ENCODE measurements at regions not wholly inside any gene's neighbourhood (a gene's known extent, or its start where the extent isn't known, plus 50 kb on each side); places are given as distances from the start of the nearest gene placed in this dataset.
A peak's percentile ranks its signal among the peaks of the same experiment; 100 is the strongest.

DNA sequence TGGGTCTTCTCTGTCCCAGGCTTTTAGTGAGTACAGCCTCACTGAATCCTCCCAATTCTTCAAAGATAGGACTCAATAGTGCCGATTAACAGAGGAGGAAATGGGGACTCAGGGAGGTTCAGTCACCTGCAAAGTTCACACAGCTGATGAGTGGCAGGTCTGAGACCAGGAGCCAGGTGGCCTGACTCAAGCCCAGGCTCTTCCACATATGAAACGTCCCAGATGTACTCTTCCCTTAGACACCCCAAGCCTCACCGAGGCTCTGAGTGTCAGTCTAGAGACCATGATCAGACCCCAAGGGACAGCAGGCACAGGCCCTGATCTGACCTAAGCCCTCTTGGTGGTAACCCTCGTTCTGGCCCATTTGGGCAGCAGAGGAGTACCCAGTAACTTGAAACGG, 115.2 kb downstream of the INHBB start:
- TF ChIP-seq, protein P1, sequence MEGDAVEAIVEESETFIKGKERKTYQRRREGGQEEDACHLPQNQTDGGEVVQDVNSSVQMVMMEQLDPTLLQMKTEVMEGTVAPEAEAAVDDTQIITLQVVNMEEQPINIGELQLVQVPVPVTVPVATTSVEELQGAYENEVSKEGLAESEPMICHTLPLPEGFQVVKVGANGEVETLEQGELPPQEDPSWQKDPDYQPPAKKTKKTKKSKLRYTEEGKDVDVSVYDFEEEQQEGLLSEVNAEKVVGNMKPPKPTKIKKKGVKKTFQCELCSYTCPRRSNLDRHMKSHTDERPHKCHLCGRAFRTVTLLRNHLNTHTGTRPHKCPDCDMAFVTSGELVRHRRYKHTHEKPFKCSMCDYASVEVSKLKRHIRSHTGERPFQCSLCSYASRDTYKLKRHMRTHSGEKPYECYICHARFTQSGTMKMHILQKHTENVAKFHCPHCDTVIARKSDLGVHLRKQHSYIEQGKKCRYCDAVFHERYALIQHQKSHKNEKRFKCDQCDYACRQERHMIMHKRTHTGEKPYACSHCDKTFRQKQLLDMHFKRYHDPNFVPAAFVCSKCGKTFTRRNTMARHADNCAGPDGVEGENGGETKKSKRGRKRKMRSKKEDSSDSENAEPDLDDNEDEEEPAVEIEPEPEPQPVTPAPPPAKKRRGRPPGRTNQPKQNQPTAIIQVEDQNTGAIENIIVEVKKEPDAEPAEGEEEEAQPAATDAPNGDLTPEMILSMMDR (IDR thresholded peaks at IDR 0.05) = no peak
- no peak overlapping the region for H3K4me3 Mint-ChIP-seq (ENCODE audit: unreplicated experiment)
- peak; percentile 47 for DNase-seq (ENCODE audit: low spot score)
- peaks cover 17% of the 10 kb centered on the region for H3K36me3 Mint-ChIP-seq (ENCODE audit: low read depth)
- peaks cover 6% of the 10 kb centered on the region for H3K27me3 Mint-ChIP-seq (ENCODE audit: low read depth)
- H3K4me1 Mint-ChIP-seq (ENCODE audit: low read depth) = no peaks in the 10 kb centered on the region
- no peak overlapping the region for H3K27ac Mint-ChIP-seq (ENCODE audit: unreplicated experiment)
- H3K9me3 Mint-ChIP-seq (ENCODE audit: low read depth) = peaks cover 30% of the 10 kb centered on the region

DNA sequence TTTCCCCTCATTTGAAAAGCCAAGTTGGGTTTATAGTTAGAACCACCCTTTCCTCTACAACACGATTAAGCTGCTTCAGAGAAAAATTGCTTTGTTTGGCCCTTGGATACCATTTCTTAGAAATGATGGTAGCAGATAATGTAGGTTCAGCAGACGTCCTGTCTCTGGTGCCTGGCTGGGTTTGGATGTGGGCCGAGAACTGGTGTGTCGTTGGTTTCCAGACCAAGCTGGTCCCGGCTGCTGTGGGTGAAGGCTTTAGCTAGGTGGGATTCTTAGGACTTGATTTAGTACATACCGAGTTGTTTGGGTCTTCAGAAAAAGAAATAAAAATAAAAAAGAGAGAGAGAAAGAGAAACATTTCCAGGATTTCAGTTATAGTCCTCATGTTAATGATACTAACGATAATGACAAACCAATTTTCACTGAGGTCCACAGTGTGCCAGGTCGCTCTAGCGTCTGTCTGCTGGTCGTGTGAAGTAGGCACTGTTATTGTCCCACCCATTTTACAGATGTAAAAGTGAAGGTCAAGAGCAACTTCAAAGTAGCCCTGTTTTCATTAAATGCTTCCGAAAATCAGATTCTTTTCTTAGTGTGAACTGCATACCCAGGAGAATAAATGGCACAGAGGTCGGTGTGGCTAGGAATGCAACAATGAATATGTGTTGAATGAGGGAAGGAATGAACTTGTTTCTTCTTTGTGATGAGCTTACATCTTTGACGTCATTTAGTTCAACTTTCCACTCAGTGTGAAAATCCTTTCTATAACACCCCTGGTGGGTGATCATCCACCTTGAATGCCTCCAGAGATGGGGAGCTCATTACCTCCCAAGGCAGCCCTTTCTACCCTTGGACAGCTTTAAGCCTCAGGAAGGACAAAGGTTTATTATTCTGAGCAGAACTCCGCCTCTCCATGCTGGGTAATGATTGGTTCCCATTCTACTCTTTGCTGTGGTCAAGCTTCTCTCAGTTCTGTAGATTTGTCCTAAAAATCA, 115.9 kb downstream of the INHBB start:
- H3K4me1 Mint-ChIP-seq (ENCODE audit: low read depth) = no peaks in the 10 kb centered on the region
- TF ChIP-seq, protein P1 (IDR thresholded peaks at IDR 0.05) = no peak
- no peak overlapping the region for H3K4me3 Mint-ChIP-seq (ENCODE audit: unreplicated experiment)
- peaks cover 17% of the 10 kb centered on the region for H3K36me3 Mint-ChIP-seq (ENCODE audit: low read depth)
- H3K27ac Mint-ChIP-seq (ENCODE audit: unreplicated experiment) = no peak overlapping the region
- H3K9me3 Mint-ChIP-seq (ENCODE audit: low read depth) = peaks cover 30% of the 10 kb centered on the region
- peak; percentile 32 for DNase-seq (ENCODE audit: low spot score)
- H3K27me3 Mint-ChIP-seq (ENCODE audit: low read depth) = peaks cover 7% of the 10 kb centered on the region

DNA sequence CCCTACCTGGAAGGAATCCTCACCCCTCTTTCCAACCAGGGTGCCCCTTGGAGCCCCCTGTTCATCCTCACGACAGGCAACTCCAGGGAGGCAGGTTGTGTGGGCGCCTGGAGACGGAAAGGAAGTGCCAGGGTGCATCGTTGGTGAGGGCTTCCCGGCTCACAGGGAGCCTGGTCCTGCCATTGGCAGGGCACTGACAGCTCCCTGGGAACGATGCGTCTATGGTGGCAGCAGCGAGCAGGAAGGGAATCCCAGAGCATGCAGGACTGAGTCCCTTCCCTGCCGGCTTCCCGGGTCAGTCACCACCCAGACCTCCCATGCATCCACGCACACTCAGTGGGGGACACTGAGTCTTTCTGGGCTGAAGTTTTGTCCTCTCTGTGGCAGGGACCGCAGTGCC, 117.6 kb downstream of the INHBB start:
- TF ChIP-seq, protein P1 (IDR thresholded peaks at IDR 0.05) = no peak
- Mint-ChIP-seq H3K27ac (ENCODE audit: unreplicated experiment) (no peak overlapping the region), H3K9me3 (ENCODE audit: low read depth) (peaks cover 13% of the 10 kb centered on the region), H3K36me3 (ENCODE audit: low read depth) (peaks cover 7% of the 10 kb centered on the region), H3K4me1 (ENCODE audit: low read depth) (no peaks in the 10 kb centered on the region), H3K4me3 (ENCODE audit: unreplicated experiment) (no peak overlapping the region), H3K27me3 (ENCODE audit: low read depth) (peaks cover 7% of the 10 kb centered on the region)
- peak; percentile 66 for DNase-seq (ENCODE audit: low spot score)

DNA sequence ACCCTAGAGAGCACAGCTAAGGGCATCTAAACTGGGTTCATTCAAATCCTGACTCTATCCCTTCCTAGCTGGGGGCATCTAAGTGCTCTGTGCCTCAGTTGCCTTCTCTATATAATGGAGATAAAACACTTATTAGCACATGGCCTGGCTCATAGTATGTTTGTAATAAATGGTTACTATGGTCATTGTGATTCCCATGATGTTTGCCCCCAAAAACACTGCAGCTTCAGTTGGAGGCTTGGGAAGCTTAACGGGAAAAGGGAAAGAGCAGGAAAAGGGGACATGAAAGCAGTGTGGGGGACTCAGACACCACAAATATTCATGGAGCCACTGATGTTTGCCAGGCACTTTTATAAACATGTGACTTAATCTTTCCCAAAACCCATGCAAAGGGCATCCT, 118.1 kb downstream of the INHBB start:
- DNase-seq (ENCODE audit: low spot score) = no peak
- Mint-ChIP-seq H3K4me1 (ENCODE audit: low read depth) (no peaks in the 10 kb centered on the region), H3K36me3 (ENCODE audit: low read depth) (peaks cover 7% of the 10 kb centered on the region), H3K9me3 (ENCODE audit: low read depth) (peaks cover 9% of the 10 kb centered on the region), H3K4me3 (ENCODE audit: unreplicated experiment) (no peak overlapping the region), H3K27ac (ENCODE audit: unreplicated experiment) (no peak overlapping the region), H3K27me3 (ENCODE audit: low read depth) (peaks cover 7% of the 10 kb centered on the region)
- TF ChIP-seq, protein P1 (IDR thresholded peaks at IDR 0.05) = no peak

DNA sequence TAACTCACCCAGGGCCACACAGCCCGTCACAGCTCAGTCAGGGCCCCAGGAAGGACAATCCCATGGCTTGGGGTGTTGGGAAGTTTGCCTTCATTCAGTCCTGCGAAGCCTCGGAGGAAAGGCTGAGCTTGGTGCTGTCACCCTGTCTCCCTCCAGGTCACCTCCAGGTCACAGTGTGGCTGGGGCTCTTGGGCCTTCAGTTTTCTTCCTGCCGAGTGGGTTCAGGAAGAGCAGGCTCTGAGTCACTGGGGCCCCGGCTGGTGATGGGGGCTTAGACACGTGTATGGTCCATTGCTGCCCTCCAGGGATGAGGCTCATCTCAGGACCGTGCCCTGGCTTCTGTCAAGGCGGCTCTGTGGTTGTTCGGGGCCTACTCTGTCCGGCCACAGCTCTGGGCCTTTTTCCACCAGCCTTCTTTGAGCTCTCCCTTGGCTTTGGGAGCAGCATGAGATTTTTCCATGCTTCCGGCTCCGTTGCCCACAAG, 118.6 kb downstream of the INHBB start:
- peaks cover 3% of the 10 kb centered on the region for H3K4me1 Mint-ChIP-seq (ENCODE audit: low read depth)
- H3K36me3 Mint-ChIP-seq (ENCODE audit: low read depth) = peaks cover 3% of the 10 kb centered on the region
- no peak overlapping the region for H3K27ac Mint-ChIP-seq (ENCODE audit: unreplicated experiment)
- H3K9me3 Mint-ChIP-seq (ENCODE audit: low read depth) = peaks cover 4% of the 10 kb centered on the region
- TF ChIP-seq, protein P1 (IDR thresholded peaks at IDR 0.05) = no peak
- peak; percentile 68 for DNase-seq (ENCODE audit: low spot score)
- peaks cover 7% of the 10 kb centered on the region for H3K27me3 Mint-ChIP-seq (ENCODE audit: low read depth)
- H3K4me3 Mint-ChIP-seq (ENCODE audit: unreplicated experiment) = no peak overlapping the region
